Stimulated activated CD8-positive, alpha-beta memory T cell treated with anti-CD3 and anti-CD28 coated beads, Interleukin-7, amount 100 ng/mL, for 1 hour (primary cell): ENCODE measurements at regions not wholly inside any gene's neighbourhood (a gene's known extent, or its start where the extent isn't known, plus 50 kb on each side); places are given as distances from the start of the nearest gene placed in this dataset.
"Not testable (repeated sequence)": the region's sequence is repeated elsewhere in the genome, so short reads cannot be mapped to it uniquely, and the experiment has no call there.

Experiments used
- DNase-seq, 2 donors: peaks; one replicate each; pipeline ENCODE4 v3.0.0-alpha.2; 2020; ENCODE audit warnings: low read depth in 2 of 2

DNA sequence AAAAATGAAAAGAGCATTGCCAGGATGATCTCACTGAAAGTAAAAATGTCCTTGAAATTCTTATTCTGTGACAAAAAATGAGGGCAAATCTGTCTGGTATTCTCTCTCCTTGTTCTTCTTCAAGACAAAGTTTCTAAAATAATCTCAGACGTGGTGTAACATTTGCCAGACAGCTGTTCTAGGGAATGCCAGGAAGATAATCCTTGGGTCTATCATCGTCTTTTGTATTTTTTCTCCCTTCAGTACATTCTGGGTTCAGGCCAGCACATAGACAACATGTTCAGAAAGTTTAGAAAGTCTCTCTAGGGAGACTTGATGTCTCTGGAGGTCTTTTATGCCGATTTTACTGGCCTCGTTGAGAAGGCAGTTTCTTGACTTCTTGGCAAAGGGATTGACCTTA, 121.2 kb upstream of the HES1 start:
- DNase-seq, result no peak

DNA sequence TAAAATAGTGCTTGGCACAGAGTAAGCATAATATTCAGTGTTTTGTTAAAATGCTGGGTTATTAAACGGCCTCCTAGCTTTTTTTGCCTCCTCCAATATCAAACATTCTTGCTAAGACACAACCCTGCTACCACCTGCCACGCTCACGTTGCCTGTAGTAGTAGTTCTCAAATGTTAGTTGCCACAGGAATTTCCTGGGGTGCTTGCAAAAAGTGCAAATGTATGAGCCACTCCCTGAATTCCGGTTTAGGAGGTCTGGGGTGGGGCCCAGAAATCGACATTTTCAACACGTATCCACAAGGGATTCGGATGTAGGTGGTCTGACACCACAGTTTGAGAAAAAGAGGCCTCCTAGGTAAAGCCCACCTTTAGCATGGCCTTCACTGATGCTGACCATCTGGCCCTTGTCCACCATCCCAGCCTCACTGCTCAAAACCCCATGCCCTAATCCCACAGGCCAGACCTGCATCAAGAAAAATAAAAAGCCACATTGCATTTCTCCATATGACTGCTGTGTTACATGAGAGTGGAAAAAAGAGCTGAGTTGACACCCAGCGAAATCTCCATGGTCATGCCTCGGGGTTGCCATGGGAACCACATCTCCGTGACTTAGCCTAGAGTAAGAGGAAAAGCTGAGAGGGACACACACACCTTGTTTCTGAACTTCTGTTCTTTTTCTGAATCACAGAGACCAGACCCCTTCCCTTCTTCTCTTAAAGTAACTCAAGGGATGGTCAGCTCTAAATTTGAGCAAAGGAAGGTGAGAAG, 116.4 kb upstream of the HES1 start:
- DNase-seq, result no peak

DNA sequence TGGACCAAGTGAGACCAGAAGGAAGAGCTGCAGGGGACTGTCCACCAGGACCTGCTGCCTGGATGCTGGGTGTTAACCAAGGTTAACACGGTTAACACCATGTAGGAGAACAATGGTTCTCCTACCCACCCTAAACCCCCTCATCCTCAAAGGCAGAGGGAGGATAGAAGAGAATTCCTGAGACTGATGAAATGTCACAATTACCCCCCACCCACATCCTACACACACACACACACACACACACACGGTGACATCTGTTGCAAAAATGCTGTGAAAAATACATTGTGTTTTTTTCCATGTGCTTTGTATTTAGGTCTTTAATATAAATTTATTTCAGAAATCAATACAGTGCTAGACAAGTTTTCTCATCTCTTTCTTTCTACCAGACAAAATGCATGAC, 113.9 kb upstream of the HES1 start:
- DNase-seq, result no peak

DNA sequence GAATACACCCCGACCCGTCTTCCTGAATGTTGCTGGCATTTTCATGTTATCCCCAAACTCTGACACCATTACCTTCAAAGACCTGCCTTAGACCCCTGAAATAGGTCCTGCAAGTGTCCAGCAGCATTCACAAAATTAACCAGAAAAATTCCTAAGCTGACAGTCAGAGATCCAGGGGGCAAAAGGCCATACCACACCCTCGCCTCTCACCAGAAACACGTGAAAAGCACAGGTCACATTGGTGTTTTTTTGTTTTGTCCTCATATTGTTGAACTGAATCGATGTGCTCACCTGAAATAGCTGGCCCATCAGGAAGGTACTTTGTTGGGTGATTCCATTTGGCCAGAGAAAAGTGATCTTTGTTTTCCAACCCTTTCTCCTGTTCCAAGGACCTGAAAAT, 113.1 kb upstream of the HES1 start:
- DNase-seq, result no peak

DNA sequence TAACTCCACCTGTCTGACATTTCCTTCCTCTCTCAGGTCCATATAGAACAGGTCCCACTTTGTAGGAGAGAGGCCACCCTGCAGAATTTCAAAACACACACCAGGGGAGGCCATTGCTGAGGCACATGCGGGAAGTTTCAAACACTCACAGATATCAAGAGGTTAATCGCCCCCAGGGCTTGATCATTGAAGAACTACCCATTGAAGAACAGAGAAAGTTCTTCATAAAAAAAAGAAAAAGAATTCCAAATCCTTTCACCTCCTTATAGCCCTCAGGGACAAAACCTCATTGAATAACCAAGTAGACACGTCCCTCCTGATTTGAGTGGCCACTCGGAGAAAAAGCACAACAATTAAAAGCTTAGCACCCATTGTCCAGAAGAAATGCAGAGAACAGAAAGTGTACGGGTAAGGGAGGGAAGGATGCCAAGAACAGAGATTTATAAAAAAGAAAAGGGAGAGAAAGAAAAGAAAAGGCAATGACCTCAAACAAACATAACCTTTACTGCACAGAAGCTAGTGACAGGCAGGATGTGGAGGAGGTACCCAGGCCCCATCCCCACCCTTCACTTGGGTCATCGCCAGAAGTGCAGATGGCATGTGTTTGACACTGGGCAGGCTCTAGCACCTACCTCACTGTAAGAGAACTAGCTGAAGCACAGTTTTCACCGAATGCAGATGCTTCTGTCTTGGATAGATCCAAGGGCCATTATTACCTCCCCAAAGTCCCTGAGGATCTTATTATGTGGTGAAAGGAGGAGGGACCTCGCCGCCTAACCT, 112.3 kb upstream of the HES1 start:
- DNase-seq, result no peak

DNA sequence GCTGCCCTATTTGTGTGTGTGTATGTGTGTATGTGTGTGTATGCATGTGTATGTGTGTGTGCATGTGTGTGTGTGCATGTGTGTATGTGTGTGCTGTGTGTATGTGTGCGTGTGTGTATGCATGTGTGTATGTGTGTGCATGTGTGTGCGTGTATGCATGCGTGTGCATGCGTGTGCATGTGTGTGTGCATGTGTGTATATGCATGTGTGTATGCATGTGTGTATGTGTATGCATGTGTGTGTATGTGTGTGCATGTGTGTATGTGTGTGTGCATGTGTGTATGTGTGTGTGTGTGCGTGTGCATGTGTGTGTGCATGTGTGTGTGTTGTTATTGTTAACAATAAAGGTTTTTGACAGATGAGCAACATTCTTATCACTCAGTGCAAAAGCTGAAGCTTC, 110.8 kb upstream of the HES1 start:
- no peak for DNase-seq

DNA sequence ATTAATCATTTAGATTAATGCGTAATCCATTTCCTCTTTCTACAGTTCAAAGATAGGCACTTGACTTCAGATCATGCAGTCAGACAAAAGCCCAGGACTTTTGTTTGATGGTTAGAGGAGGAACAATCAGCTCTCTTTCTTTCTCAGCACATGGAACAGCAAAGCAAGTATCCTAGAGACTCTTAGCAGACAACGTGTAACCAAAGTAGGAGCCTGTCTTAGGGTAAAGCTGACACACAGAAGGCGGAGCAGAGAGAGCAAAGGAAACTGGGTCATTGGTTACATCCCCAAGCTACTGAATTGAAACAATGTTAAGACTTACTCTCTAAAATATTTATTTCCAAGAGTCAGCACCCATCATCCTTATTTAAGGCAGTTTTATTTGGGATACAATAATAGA, 110.0 kb upstream of the HES1 start:
- DNase-seq, result no peak

DNA sequence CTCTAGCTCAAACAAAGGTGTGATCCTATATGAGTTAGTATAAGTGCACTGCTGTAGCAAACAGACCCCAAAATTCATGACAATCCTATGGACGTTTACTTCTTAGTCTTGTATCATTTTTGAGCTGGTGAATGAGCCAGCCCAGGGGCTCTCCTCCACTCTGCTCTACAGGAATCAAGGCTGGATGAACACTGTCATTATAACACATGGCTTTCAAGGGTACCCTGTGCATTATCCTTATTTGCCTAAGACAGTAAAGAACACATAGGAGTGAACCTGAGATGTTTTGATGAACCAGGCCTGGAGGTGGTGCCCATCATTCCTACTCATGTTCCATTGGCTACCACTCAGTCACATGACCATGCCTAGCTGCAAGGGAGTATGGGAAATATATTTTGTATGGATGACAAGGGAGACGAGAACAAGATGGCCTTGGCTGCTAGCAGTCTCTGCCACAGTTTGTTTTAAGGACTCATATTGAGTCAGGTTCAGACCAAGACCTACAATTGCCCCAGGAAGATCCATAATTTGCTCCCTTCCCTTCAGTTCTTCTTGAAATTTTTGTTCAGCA, 107.4 kb upstream of the HES1 start:
- no peak for DNase-seq

DNA sequence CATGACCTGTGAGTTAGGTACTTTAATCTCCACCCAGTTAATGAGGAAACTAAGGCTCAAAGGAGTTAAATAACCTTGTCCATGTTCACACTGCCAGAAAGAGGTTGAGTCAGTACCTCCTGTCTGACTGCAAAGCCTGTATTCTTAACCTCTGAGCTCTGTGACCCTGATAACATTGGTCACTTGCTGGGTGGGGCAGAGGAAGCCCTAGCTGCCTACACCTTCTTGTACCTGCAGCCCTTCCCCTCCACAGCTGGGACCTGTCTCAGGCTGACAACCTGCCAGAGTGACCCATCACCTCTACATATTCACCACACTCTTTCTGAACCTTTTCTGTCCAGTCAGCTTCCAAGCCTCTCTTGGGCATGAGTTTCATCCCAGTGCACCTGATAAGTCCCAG, 106.1 kb upstream of the HES1 start:
- no peak for DNase-seq

DNA sequence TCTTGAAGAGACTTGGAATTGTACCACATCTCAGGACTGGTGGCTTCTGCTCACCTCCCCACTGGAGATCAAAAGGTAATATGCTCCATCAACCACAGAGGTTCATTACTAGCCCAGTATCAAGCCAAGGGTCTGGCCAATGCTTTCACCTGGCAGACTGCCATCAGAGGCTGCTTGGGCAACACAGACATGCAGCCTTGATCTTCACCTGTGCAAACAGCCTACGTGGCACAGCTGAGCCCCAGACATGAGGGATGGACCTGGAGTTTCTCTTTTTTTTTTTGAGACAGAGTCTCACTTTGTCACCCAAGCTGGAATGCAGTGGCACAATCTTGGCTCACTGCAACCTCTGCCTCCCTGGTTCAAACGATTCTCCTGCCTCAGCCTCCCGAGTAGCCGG, 105.6 kb upstream of the HES1 start:
- DNase-seq, result no peak

DNA sequence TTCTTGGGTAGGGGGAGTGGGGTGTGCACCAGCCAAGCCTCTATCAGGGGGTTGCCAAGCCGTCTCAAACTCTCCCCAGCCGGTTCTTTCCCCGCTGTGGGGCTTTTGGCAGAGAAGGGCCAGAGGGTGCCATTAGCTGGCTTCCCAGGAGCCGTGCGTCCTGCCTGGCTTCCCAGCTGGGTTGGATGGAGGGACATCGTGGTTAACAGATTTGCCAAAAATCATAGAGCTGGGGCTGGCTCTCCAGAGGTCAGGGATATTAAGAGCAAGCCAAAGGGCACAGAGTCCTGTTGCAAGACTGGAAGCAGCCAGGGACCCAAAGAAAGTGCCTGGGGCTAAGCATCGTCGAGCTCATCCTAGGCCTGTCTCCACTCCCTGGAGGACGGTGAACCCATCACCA, 104.6 kb upstream of the HES1 start:
- no peak for DNase-seq

DNA sequence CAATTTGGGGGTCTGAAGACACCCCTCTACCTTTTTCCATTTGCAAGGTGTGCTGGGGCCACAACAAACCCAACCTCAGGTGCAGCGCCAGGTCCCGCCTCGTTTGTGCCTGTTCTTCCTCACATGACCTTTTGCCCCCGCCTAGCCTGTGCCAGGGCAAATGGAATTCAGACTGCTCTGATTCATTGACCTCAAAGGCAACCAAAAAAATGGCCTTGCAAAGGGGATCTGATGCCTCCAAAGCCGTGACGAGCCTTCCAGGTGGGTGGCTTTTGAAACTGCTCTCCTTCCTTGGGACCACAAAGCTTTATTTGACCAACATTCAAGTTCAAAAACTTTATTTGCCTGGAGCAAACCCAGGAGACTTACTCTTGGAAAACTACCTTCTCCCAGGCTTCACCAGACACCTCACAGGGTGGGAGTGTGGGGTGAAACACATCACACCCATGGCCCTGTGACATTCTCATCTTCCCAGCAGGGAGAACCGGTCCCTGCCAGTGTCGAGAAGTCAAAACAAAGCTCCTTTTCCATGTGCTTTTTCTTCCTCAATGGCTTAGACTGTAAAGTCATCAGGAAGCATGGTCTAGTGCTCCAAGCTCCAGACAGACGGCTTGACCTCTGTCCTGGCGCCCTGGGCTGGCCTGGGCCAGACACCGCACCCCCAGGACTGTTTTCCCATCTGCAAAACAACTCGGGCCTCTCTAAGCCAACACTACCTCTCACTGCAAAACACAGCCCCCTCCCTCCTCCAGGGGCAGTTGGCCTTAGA, 103.9 kb upstream of the HES1 start:
- DNase-seq, result no peak

DNA sequence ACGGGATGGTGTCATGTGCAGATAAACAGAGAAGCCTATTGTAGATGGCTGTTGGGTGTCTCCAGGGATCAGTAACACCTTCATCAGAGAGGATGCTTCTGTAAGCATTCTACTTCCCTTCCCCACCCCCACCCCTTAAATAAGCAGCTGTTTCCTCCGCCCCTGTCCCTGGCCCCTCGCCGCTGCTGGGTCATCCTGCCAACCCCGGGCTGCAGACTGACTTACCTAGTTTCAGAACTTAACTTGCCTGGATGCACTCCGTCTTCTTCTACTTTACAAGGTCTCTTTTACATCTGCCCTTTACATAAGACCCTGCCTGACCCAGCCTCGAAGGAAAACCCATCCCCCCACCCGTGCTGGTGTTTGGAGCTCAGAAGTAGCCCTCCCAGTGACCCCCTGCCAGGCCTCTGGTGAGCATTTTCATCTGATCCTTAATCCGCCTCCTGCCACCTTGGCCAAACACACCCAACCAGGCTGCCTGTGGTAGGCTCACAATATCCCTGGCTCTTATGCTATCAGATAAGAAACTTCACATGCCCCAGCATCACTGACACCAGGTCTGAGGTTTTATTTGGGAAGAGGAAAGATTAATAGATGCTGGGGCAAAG, 103.0 kb upstream of the HES1 start:
- DNase-seq, result no peak

DNA sequence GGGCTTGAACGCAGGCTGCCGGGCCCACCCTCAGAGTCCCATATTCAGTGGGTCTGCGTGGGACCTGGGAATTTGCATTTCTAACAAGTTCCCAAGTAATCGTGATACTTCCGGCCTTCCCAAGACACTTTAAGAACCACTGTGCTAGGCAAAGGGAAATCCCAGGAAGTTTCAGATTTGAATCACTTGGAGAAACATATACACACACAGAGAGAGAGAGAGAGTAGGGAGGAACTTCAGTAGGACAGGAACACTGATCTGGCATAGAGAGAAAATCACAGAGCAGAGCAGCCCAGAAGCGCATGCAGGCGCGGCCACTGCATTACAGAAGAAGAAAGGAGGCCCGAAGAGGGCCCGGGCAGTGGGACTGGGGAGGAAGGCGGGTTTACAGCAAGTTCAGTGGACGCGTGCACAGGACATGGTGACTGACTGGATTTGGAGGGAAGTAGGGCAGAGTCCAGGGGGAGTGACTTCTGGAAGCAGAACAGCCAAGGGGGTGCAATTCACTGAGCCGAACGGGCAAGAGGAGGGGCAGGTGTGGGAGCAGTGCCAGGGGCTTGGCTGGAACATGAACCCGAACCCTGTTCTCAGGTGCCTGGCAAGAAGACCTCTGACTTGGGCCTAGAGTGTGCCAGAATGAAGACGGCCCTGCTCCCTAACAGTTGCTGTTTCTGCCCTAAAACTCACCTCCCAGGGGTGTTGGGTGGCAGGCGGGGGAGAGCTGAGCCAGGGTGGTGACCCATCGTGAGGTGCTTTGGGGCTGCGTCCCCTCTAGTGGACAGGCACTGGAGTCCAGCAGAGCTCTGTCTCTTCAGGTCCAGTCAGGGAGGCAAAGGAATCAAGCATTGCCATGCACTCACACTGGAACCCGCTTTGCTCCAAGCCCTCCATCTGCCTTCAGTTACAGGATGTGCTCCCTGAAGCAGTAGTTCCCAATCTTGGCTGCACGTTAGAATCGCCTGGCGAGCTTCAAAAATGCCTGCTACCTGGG, 101.3 kb upstream of the HES1 start:
- DNase-seq, result no peak

DNA sequence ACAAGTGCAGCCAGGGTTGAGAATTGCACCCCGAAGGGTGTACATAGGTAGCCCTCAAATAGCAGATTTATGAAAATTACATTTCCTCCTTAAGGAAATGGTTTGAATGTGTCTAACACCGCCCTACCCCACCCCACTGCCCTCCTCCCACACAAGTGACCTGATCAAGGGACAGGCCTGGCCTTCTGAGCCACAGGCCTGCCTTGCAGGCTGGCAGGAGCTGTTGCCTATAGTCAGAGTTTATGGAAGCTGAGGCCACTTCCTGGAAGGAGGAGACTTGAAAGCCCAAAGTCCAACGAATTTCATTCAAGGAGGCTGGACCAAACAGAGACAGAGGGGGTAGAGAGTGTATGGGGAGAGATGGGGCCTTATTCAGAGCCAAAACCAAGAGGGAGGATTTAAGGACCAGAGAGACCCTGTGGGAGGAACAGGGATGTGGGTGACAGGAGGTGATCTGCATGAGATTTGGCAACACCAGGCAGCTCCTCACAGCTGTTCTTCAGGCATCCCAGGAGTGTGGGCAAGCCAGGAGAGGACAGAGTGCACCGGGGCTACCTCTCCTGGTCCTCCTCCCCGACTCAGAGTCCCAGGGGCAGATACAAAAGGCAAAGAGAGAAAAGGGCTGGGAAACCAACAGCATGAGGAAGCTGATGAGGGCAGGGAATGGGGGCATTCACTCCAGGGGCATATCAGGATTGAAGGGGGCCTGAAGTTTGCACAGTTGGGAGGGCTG, 100.4 kb upstream of the HES1 start:
- DNase-seq, result no peak

DNA sequence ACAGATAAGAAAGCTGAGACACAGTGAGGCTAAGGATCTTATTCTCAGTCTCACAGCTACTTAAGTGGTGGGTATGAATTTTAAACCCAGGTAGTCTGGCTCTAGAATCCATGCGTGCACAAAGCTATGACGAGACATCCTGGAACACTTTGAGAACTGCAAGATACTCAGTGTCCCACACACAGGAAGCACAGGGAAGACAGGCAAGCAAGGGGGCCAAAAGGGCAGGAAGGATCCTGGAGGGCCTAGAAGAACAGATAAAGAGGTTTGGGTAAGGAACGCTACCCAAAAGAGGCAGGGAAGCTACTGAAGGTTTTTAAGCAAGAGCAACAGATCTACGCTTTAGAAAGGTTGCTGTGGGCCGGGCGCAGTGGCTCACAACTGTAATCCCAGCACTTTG, 99.1 kb upstream of the HES1 start:
- DNase-seq, result no peak

DNA sequence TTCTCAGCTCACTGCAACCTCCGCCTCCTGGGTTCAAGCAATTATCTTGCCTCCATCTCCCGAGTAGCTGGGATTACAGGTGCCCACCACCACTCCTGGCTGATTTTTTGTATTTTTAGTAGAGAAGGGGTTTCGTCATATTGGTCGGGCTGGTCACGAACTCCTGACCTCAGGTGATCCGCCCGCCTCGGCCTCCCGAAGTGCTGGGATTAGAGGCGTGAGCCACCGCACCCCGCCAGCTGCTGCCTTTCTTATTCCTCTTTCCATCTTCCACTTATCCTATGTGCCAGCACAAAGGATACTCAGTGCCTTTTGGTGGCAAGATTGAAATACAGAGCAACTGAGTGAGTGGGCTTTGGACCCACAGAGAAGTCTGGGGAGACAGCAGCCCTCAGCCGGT, 97.6 kb upstream of the HES1 start:
- not testable (repeated sequence) for DNase-seq

DNA sequence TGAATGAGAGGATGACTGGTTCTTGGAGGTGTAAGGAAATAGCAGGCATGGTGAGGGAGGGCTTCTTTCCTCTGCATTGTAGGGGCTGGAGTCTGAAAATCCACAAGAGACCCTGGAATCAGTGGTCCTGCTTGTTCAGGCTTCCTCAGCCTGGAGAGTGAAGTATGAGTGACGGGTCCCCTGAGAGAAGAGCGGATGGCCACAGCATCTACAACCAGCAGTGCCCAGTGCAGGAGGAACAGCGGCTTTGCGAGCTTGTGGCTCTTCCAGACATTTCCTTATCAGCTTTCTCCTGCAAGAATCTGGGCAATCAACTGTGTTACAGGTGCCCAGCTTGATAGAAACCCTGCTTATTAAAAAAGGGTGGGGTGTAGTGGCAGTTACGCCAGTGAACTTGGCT, 97.0 kb upstream of the HES1 start:
- DNase-seq, result no peak

DNA sequence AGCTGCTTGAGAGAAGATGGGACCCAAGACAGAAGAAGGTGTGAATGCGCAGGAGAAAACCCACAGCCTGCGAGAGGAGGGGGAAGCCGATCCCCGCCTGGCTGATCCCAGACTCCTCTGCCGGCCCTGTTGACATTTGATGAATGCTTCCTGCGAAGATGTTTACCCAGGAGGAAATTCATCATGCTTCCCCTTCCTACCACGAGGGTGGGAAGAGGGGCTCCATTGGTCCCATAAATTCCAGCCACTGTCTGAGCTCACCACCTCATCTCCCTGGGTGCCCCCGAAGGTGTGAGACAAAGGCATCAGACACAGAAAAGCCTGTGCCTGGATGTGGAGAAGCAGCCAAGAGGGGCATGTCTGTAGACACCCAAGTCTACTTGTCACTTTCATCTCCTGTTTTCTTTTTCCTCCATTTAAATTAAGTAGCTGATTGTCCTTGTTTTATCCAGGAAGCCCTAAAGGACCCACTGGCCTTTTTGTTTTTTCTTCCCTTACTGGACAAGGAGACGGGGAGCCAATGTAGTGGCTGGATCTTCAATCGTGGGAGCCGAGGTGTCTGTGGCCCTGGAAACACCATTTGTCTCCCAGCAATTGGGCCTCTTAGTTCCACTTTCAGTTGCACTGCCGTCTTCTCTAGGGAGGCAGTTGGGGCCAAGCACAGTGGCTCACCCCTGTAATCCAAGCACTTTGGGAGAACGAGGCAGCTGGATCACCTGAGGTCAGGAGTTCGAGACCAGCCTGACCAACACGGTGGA, 95.3 kb upstream of the HES1 start:
- DNase-seq, result no peak
